Mucosa of descending colon (tissue), 3 donors: ENCODE measurements at regions not wholly inside any gene's neighbourhood (a gene's known extent, or its start where the extent isn't known, plus 50 kb on each side); places are given as distances from the start of the nearest gene placed in this dataset.

ENCODE experiments used
- ATAC-seq: fragments of 200-7000 bp; cut with Tn5 transposase; one replicate; pipeline ENCODE4 v1.9.1; 2020; ENCODE audit warnings: mild to moderate bottlenecking, moderate library complexity
- DNase-seq, 3 donors: peaks; one replicate each; pipeline ENCODE4 v3.0.0-alpha.2; 2020
- H3K36me3 ChIP-seq: fragments of 200-600 bp; one replicate; pipeline ENCODE4 v1.8.0; 2021; ENCODE audit warnings: low read depth, mild to moderate bottlenecking
- H3K4me1 ChIP-seq: fragments of 200-600 bp; one replicate; pipeline ENCODE4 v1.8.0; 2021; ENCODE audit warnings: low read depth, mild to moderate bottlenecking
- H3K4me3 ChIP-seq: fragments of 200-600 bp; one replicate; pipeline ENCODE4 v1.8.0; 2021; ENCODE audit warnings: mild to moderate bottlenecking
- H3K9me3 ChIP-seq: fragments of 200-600 bp; one replicate; pipeline ENCODE4 v1.8.0; 2021; ENCODE audit warnings: mild to moderate bottlenecking
- CTCF ChIP-seq: fragments of 200-600 bp; IDR thresholded peaks from one replicate; pipeline ENCODE4 v1.8.0; 2022; ENCODE audit warnings: antibody characterized with exemption, mild to moderate bottlenecking
- intact Hi-C, 2 donors: fragments of 100-400 bp; cut with DNase I in 1 of 2; cut with micrococcal nuclease in 1 of 2; formaldehyde crosslinking; loops; one replicate each; pipeline versions ENCODE4 v1.11.0 to v1.11.1; 2022; cut with DNase I, micrococcal nuclease
- donor health status: DM: no; HTN: no; CAD: no; lungs with moderate emphysema.
- donor health status: DM: no; HTN: no; CAD: no.
- donor health status: DM: no; HTN: yes; CAD: no.

- H3K36me3 ChIP-seq = no peaks in the 10 kb centered on the region
- H3K4me1 ChIP-seq = no peaks in the 10 kb centered on the region
- intact Hi-C loops = no loop called here
- no peak for ATAC-seq
- DNase-seq = no peak
- H3K4me3 ChIP-seq = no peak overlapping the region
- H3K9me3 ChIP-seq = peaks cover 22% of the 10 kb centered on the region
- no peak for TF ChIP-seq CTCF
Observed at GRCh38 chr7:39880556-39880955, 69.5 kb upstream of the CDK13 start.

GRCh38 chr7:39882148-39882784, 67.8 kb upstream of the CDK13 start:
- ATAC-seq = peak; percentile 63
- intact Hi-C loops = no loop called here

GRCh38 chr7:39883812-39884390, 66.2 kb upstream of the CDK13 start:
- Histone ChIP-seq H3K9me3 (peaks cover 22% of the 10 kb centered on the region), H3K4me3 (no peak overlapping the region), H3K36me3 (no peaks in the 10 kb centered on the region), H3K4me1 (no peaks in the 10 kb centered on the region)
- intact Hi-C loops = no loop called here
- ATAC-seq (no peak), DNase-seq (no peak)
- TF ChIP-seq CTCF = no peak

More at GRCh38 chr7:39882148-39882784, 67.8 kb upstream of the CDK13 start:
- peaks cover 22% of the 10 kb centered on the region for H3K9me3 ChIP-seq
- H3K36me3 ChIP-seq = no peaks in the 10 kb centered on the region
- TF ChIP-seq CTCF = no peak
- peak in 1 of 3 donors; percentile 2 for DNase-seq
- H3K4me3 ChIP-seq = no peak overlapping the region
- H3K4me1 ChIP-seq = no peaks in the 10 kb centered on the region

GRCh38 chr7:39888171-39888853, 61.7 kb upstream of the CDK13 start:
- Histone ChIP-seq H3K4me1 (no peaks in the 10 kb centered on the region), H3K36me3 (no peaks in the 10 kb centered on the region), H3K4me3 (no peak overlapping the region), H3K9me3 (no peaks in the 10 kb centered on the region)
- DNase-seq = no peak
- no peak for ATAC-seq
- intact Hi-C loops = no loop called here
- TF ChIP-seq CTCF = no peak

GRCh38 chr7:39890411-39890810, 59.6 kb upstream of the CDK13 start:
- no peaks in the 10 kb centered on the region for H3K36me3 ChIP-seq
- DNase-seq (no peak), ATAC-seq (no peak)
- no peak overlapping the region for H3K4me3 ChIP-seq
- H3K4me1 ChIP-seq = no peaks in the 10 kb centered on the region
- intact Hi-C loops = loop anchor here in 1 of 2 donors (10.0 kb wide), 1 partner anchor 164 kb away; no protein-coding TSS in a partner anchor
- TF ChIP-seq CTCF = no peak
- H3K9me3 ChIP-seq = no peaks in the 10 kb centered on the region
